Mesodermal cell (in vitro differentiated cells): ENCODE measurements at regions not wholly inside any gene's neighbourhood (a gene's known extent, or its start where the extent isn't known, plus 50 kb on each side); places are given as distances from the start of the nearest gene placed in this dataset.
"Not testable (repeated sequence)": the region's sequence is repeated elsewhere in the genome, so short reads cannot be mapped to it uniquely, and the experiment has no call there.

ENCODE experiments used
- H3K27ac ChIP-seq: 2 replicates; pipeline ENCODE4 v1.7.0; 2013; ENCODE audit warnings: mild to moderate bottlenecking, low read depth, low read length, moderate library complexity; ENCODE audit not compliant: severe bottlenecking
- H3K36me3 ChIP-seq: 2 replicates; pipeline ENCODE4 v1.7.1; 2013; ENCODE audit warnings: mild to moderate bottlenecking, low read length, moderate library complexity; ENCODE audit not compliant: control insufficient read depth, insufficient read depth
- H3K4me1 ChIP-seq: one replicate; pipeline ENCODE4 v1.7.1; 2013; ENCODE audit warnings: mild to moderate bottlenecking, low read length; ENCODE audit not compliant: insufficient read depth, control insufficient read depth, poor library complexity, severe bottlenecking
- H3K4me3 ChIP-seq: 2 replicates; pipeline ENCODE4 v1.7.0; 2013; ENCODE audit warnings: low read length, control low read depth, mild to moderate bottlenecking; ENCODE audit not compliant: insufficient read depth, poor library complexity, severe bottlenecking; ENCODE audit errors: extremely low read depth
- H3K9me3 ChIP-seq: 2 replicates; pipeline ENCODE4 v1.7.1; 2013; ENCODE audit warnings: mild to moderate bottlenecking, low read length, moderate library complexity; ENCODE audit not compliant: control insufficient read depth
- WGBS, 2 experiments: methylation state at CpG; one replicate each; pipeline ENCODE4 v1.1.5; 2013; ENCODE audit warnings: missing lambda C conversion rate in 2 of 2; ENCODE audit not compliant: insufficient coverage in 2 of 2; 5-methylcytosine and 5-hydroxymethylcytosine counted together

GRCh38 chr3:157859541-157859940 is 246.7 kb downstream of the SHOX2 start:
- H3K27ac ChIP-seq = no peak overlapping the region
- no peaks in the 10 kb centered on the region for H3K9me3 ChIP-seq
- no peaks in the 10 kb centered on the region for H3K4me1 ChIP-seq
- H3K4me3 ChIP-seq = no peak overlapping the region
- 88% methylated on average over 1 of the region's 2 CpGs; no CpG with 5 or more reads in 1 of the 2 experiments for WGBS, 2 experiments
- H3K36me3 ChIP-seq = no peaks in the 10 kb centered on the region

GRCh38 chr3:157858821-157859220 is 247.4 kb downstream of the SHOX2 start:
- no peak overlapping the region for H3K27ac ChIP-seq
- no peak overlapping the region for H3K4me3 ChIP-seq
- WGBS, 2 experiments = 60% methylated on average over 1 of the region's 1 CpG; no CpG with 5 or more reads in 1 of the 2 experiments
- H3K4me1 ChIP-seq = no peaks in the 10 kb centered on the region
- no peaks in the 10 kb centered on the region for H3K9me3 ChIP-seq
- H3K36me3 ChIP-seq = no peaks in the 10 kb centered on the region

- Histone ChIP-seq H3K4me1 (no peaks in the 10 kb centered on the region), H3K27ac (no peak overlapping the region), H3K9me3 (no peaks in the 10 kb centered on the region), H3K4me3 (no peak overlapping the region), H3K36me3 (no peaks in the 10 kb centered on the region)
- WGBS, 2 experiments = 20 to 60% methylated on average over 1 to 4 of the region's 5 CpGs
Observed at GRCh38 chr3:157857440-157857839, 248.8 kb downstream of the SHOX2 start.

GRCh38 chr3:157856078-157856939 is 249.9 kb downstream of the SHOX2 start:
- Histone ChIP-seq H3K36me3 (no peaks in the 10 kb centered on the region), H3K27ac (no peak overlapping the region), H3K4me1 (no peaks in the 10 kb centered on the region), H3K4me3 (no peak overlapping the region), H3K9me3 (no peaks in the 10 kb centered on the region)
- WGBS, 2 experiments = 72 to 100% methylated on average over 2 to 3 of the region's 6 CpGs

GRCh38 chr3:157845839-157846238 is 260.4 kb downstream of the SHOX2 start:
- H3K9me3 ChIP-seq, H3K4me1 ChIP-seq, H3K27ac ChIP-seq, H3K36me3 ChIP-seq, H3K4me3 ChIP-seq: not testable (repeated sequence)
- WGBS, 2 experiments = 89 to 100% methylated on average over 1 to 2 of the region's 7 CpGs

GRCh38 chr3:157844800-157845565 is 261.2 kb downstream of the SHOX2 start:
- Histone ChIP-seq H3K36me3 (no peaks in the 10 kb centered on the region), H3K27ac (no peak overlapping the region), H3K4me1 (no peaks in the 10 kb centered on the region), H3K4me3 (no peak overlapping the region), H3K9me3 (no peaks in the 10 kb centered on the region)
- WGBS, 2 experiments = 80 to 100% methylated on average over 1 of the region's 4 CpGs

- Histone ChIP-seq H3K36me3 (no peaks in the 10 kb centered on the region), H3K4me1 (no peaks in the 10 kb centered on the region), H3K9me3 (no peaks in the 10 kb centered on the region), H3K27ac (no peak overlapping the region), H3K4me3 (no peak overlapping the region)
- no CpG with 5 or more reads among the region's 3 CpGs for WGBS, 2 experiments
Observed at GRCh38 chr3:157844216-157844615, 262.0 kb downstream of the SHOX2 start.

GRCh38 chr3:157841029-157841428 is 265.2 kb downstream of the SHOX2 start:
- Histone ChIP-seq H3K27ac (no peak overlapping the region), H3K9me3 (no peaks in the 10 kb centered on the region), H3K4me3 (no peak overlapping the region), H3K36me3 (no peaks in the 10 kb centered on the region), H3K4me1 (no peaks in the 10 kb centered on the region)
- no CpG with 5 or more reads among the region's 3 CpGs for WGBS, 2 experiments

- no peaks in the 10 kb centered on the region for H3K4me1 ChIP-seq
- no peak overlapping the region for H3K4me3 ChIP-seq
- H3K9me3 ChIP-seq = no peaks in the 10 kb centered on the region
- no peaks in the 10 kb centered on the region for H3K36me3 ChIP-seq
- H3K27ac ChIP-seq = no peak overlapping the region
- WGBS, 2 experiments = no CpG with 5 or more reads among the region's 2 CpGs
Observed at GRCh38 chr3:157840564-157840963, 265.7 kb downstream of the SHOX2 start.

GRCh38 chr3:157838457-157838856 is 267.8 kb downstream of the SHOX2 start:
- Histone ChIP-seq H3K4me3 (no peak overlapping the region), H3K36me3 (no peaks in the 10 kb centered on the region), H3K27ac (no peak overlapping the region), H3K9me3 (no peaks in the 10 kb centered on the region), H3K4me1 (no peaks in the 10 kb centered on the region)
- 89 to 90% methylated on average over 7 of the region's 7 CpGs for WGBS, 2 experiments

- no peaks in the 10 kb centered on the region for H3K9me3 ChIP-seq
- no peaks in the 10 kb centered on the region for H3K36me3 ChIP-seq
- no peaks in the 10 kb centered on the region for H3K4me1 ChIP-seq
- H3K4me3 ChIP-seq = no peak overlapping the region
- no peak overlapping the region for H3K27ac ChIP-seq
- WGBS, 2 experiments = no CpG with 5 or more reads among the region's 1 CpG
Observed at GRCh38 chr3:157837336-157837735, 268.9 kb downstream of the SHOX2 start.
